ENCODE measurements at regions not wholly inside any gene's neighbourhood (a gene's known extent, or its start where the extent isn't known, plus 50 kb on each side); places are given as distances from the start of the nearest gene placed in this dataset.

DNA sequence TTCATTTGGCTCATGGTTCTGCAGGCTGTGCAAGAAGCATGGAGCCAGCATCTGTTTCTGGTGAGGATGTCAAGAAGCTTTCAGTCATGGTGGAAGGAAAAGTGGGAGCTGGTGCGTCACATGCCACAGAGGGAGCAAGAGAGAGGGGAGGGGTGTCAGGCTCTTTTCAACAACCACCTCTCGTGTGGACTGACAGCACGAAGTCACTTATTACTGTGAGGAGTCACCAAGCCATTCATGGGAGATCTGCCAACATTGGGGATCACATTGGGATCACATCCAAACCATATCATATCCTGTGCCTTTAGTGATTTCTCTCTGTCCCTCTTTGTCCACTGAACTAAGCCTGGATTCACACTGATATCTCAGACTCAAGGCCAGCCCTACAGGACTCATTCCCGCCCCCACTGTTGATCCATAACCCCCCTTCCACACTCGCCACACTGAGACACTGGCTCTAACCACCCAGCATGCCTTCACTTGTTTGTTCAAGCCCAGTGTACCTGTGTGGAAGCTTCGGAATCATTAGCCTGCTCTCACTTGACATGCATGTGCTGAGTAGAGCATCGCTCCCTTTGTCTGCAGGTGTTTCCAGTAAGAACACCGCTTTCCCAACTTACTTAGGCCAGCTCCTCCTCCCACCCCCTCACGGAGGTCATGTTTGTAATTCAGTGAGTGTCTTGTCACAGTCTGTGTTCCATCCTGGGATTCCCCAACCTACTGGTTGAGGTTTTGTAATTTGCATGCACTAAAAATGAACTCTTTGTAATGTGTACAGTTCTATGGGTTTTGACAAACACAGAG lies 132.2 kb downstream of the KLF13 start (continued):
- no peak for TF ChIP-seq PAX8 (IDR thresholded peaks at IDR 0.05)
- no peak for TF ChIP-seq CBFB (IDR thresholded peaks at IDR 0.05; ENCODE audit: low read depth)
- TF ChIP-seq, protein P1, sequence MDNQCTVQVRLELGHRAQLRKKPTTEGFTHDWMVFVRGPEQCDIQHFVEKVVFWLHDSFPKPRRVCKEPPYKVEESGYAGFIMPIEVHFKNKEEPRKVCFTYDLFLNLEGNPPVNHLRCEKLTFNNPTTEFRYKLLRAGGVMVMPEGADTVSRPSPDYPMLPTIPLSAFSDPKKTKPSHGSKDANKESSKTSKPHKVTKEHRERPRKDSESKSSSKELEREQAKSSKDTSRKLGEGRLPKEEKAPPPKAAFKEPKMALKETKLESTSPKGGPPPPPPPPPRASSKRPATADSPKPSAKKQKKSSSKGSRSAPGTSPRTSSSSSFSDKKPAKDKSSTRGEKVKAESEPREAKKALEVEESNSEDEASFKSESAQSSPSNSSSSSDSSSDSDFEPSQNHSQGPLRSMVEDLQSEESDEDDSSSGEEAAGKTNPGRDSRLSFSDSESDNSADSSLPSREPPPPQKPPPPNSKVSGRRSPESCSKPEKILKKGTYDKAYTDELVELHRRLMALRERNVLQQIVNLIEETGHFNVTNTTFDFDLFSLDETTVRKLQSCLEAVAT (IDR thresholded peaks at IDR 0.05): peak; percentile 34; the same call in 1 of the 2 replicates
- no peak for TF ChIP-seq POLR2AphosphoS2 (IDR thresholded peaks at IDR 0.05; ENCODE audit: low read depth, low read length)
- TF ChIP-seq, protein P2, sequence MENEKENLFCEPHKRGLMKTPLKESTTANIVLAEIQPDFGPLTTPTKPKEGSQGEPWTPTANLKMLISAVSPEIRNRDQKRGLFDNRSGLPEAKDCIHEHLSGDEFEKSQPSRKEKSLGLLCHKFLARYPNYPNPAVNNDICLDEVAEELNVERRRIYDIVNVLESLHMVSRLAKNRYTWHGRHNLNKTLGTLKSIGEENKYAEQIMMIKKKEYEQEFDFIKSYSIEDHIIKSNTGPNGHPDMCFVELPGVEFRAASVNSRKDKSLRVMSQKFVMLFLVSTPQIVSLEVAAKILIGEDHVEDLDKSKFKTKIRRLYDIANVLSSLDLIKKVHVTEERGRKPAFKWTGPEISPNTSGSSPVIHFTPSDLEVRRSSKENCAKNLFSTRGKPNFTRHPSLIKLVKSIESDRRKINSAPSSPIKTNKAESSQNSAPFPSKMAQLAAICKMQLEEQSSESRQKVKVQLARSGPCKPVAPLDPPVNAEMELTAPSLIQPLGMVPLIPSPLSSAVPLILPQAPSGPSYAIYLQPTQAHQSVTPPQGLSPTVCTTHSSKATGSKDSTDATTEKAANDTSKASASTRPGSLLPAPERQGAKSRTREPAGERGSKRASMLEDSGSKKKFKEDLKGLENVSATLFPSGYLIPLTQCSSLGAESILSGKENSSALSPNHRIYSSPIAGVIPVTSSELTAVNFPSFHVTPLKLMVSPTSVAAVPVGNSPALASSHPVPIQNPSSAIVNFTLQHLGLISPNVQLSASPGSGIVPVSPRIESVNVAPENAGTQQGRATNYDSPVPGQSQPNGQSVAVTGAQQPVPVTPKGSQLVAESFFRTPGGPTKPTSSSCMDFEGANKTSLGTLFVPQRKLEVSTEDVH (IDR thresholded peaks at IDR 0.05; ENCODE audit: low read depth, partially characterized antibody): no peak
- no peak for TF ChIP-seq RBBP5 (conservative IDR thresholded peaks at IDR 0.05)
- TF ChIP-seq SREBF1 (IDR thresholded peaks at IDR 0.05; ENCODE audit: low read length): no peak
- TF ChIP-seq SMAD5 (IDR thresholded peaks at IDR 0.05; ENCODE audit: low read depth): no peak
- TF ChIP-seq RFX5 (IDR thresholded peaks at IDR 0.05; ENCODE audit: low read depth, low read length): no peak
- TF ChIP-seq, protein P3, sequence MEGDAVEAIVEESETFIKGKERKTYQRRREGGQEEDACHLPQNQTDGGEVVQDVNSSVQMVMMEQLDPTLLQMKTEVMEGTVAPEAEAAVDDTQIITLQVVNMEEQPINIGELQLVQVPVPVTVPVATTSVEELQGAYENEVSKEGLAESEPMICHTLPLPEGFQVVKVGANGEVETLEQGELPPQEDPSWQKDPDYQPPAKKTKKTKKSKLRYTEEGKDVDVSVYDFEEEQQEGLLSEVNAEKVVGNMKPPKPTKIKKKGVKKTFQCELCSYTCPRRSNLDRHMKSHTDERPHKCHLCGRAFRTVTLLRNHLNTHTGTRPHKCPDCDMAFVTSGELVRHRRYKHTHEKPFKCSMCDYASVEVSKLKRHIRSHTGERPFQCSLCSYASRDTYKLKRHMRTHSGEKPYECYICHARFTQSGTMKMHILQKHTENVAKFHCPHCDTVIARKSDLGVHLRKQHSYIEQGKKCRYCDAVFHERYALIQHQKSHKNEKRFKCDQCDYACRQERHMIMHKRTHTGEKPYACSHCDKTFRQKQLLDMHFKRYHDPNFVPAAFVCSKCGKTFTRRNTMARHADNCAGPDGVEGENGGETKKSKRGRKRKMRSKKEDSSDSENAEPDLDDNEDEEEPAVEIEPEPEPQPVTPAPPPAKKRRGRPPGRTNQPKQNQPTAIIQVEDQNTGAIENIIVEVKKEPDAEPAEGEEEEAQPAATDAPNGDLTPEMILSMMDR (IDR thresholded peaks at IDR 0.05 in 2 of 3, conservative IDR thresholded peaks at IDR 0.05 in 1 of 3; ENCODE audit: control insufficient read depth in 2 of 3, extremely low read depth in 1 of 3, insufficient read depth in 1 of 3, low read depth in 3 of 3, low read length in 3 of 3): no peak
- no peak for TF ChIP-seq MYB (IDR thresholded peaks at IDR 0.05; ENCODE audit: borderline replicate concordance, low read depth, low read length)
- TF ChIP-seq, protein P4, sequence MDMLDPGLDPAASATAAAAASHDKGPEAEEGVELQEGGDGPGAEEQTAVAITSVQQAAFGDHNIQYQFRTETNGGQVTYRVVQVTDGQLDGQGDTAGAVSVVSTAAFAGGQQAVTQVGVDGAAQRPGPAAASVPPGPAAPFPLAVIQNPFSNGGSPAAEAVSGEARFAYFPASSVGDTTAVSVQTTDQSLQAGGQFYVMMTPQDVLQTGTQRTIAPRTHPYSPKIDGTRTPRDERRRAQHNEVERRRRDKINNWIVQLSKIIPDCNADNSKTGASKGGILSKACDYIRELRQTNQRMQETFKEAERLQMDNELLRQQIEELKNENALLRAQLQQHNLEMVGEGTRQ (IDR thresholded peaks at IDR 0.05; ENCODE audit: borderline replicate concordance, low read depth, low read length): no peak
- TF ChIP-seq, protein P5, sequence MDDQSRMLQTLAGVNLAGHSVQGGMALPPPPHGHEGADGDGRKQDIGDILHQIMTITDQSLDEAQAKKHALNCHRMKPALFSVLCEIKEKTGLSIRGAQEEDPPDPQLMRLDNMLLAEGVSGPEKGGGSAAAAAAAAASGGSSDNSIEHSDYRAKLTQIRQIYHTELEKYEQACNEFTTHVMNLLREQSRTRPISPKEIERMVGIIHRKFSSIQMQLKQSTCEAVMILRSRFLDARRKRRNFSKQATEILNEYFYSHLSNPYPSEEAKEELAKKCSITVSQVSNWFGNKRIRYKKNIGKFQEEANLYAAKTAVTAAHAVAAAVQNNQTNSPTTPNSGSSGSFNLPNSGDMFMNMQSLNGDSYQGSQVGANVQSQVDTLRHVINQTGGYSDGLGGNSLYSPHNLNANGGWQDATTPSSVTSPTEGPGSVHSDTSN (IDR thresholded peaks at IDR 0.05; ENCODE audit: insufficient replicate concordance, low read depth, low read length): peak; percentile 39
- no peak for TF ChIP-seq YBX1 (IDR thresholded peaks at IDR 0.05)
- no peak; the same call in 1 of the 2 replicates for TF ChIP-seq GATAD2B (conservative IDR thresholded peaks at IDR 0.05; ENCODE audit: low read depth)
- no peak for TF ChIP-seq SIX5 (IDR thresholded peaks at IDR 0.05; ENCODE audit: low read depth, low read length, severe bottlenecking)
- TF ChIP-seq, protein P6, sequence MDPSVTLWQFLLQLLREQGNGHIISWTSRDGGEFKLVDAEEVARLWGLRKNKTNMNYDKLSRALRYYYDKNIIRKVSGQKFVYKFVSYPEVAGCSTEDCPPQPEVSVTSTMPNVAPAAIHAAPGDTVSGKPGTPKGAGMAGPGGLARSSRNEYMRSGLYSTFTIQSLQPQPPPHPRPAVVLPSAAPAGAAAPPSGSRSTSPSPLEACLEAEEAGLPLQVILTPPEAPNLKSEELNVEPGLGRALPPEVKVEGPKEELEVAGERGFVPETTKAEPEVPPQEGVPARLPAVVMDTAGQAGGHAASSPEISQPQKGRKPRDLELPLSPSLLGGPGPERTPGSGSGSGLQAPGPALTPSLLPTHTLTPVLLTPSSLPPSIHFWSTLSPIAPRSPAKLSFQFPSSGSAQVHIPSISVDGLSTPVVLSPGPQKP (IDR thresholded peaks at IDR 0.05; ENCODE audit: low read depth, low read length): no peak
- TF ChIP-seq BACH1 (IDR thresholded peaks at IDR 0.05; ENCODE audit: borderline replicate concordance): peak; percentile 36; the same call in 1 of the 2 replicates
- TF ChIP-seq ZNF217 (IDR thresholded peaks at IDR 0.05): no peak
- TF ChIP-seq POLR2A (IDR thresholded peaks at IDR 0.05; ENCODE audit: low read depth, low read length): no peak
- peak; percentile 83 to 86 for TF ChIP-seq IKZF2 (IDR thresholded peaks at IDR 0.05)
- TF ChIP-seq ZZZ3 (IDR thresholded peaks at IDR 0.05; ENCODE audit: control insufficient read depth, insufficient read length, low read depth): no peak

Measured in GM12878 (cell line).